ENCODE measurements at regions not wholly inside any gene's neighbourhood (a gene's known extent, or its start where the extent isn't known, plus 50 kb on each side); places are given as distances from the start of the nearest gene placed in this dataset.

GRCh38 chr3:28114893-28115292, 126.5 kb upstream of the CMC1 start:
- Histone ChIP-seq H3K9me3 (replicated peaks; ENCODE audit: control insufficient read depth, insufficient read depth, low read depth, low read length) (no peaks in the 10 kb centered on the region; the same call in none of the 2 replicates), H4K20me1 (replicated peaks; ENCODE audit: control insufficient read depth, insufficient read depth, low read length) (no peaks in the 10 kb centered on the region), H3K4me3 (no peak overlapping the region), H3K27me3 (ENCODE audit: control insufficient read depth in 2 of 2, insufficient read depth in 2 of 2, low read length in 2 of 2) (no peaks in the 10 kb centered on the region), H3K27ac (ENCODE audit: extremely low read depth, low read depth, low read length) (no peak overlapping the region), H3K4me2 (ENCODE audit: insufficient read depth, low read length) (no peak overlapping the region), H3K9ac (ENCODE audit: insufficient read depth in 1 of 2, low read depth in 2 of 2, low read length in 2 of 2) (no peak overlapping the region), H3K36me3 (ENCODE audit: control insufficient read depth, insufficient read depth, low read length) (no peaks in the 10 kb centered on the region), H3K4me1 (replicated peaks in 1 of 2; ENCODE audit: control insufficient read depth in 2 of 2, insufficient read depth in 2 of 2, low read length in 2 of 2) (no peaks in the 10 kb centered on the region), H2AFZ (ENCODE audit: low read depth, low read length) (no peak overlapping the region), H3K9me1 (ENCODE audit: control insufficient read depth, insufficient read depth, low read length) (no peaks in the 10 kb centered on the region), H3K79me2 (ENCODE audit: control insufficient read depth, insufficient read depth, low read length) (no peaks in the 10 kb centered on the region)
- intact Hi-C loops (cut with micrococcal nuclease), result no loop called here
- BruUV-seq (replicated peaks), result no TSS peak
- no peak for ATAC-seq
- FAIRE-seq, result no peak
- DNase-seq (ENCODE audit: extremely low read depth in 1 of 4, low spot score in 3 of 4), result no peak
- WGBS (ENCODE audit: insufficient coverage, low coverage, missing lambda C conversion rate), result 0% methylated on average over 4 of the region's 4 CpGs
- in situ Hi-C loops (cut with MboI), result no loop called here
- POLR2A ChIA-PET, result no interaction called here
- TF ChIP-seq, protein P1, sequence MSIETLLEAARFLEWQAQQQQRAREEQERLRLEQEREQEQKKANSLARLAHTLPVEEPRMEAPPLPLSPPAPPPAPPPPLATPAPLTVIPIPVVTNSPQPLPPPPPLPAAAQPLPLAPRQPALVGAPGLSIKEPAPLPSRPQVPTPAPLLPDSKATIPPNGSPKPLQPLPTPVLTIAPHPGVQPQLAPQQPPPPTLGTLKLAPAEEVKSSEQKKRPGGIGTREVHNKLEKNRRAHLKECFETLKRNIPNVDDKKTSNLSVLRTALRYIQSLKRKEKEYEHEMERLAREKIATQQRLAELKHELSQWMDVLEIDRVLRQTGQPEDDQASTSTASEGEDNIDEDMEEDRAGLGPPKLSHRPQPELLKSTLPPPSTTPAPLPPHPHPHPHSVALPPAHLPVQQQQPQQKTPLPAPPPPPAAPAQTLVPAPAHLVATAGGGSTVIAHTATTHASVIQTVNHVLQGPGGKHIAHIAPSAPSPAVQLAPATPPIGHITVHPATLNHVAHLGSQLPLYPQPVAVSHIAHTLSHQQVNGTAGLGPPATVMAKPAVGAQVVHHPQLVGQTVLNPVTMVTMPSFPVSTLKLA (conservative IDR thresholded peaks at IDR 0.05), result no peak
- TF ChIP-seq CHD2 (IDR thresholded peaks at IDR 0.05; ENCODE audit: low read depth, low read length), result no peak
- TF ChIP-seq ARID4B (CRISPR knock-in tag; IDR thresholded peaks at IDR 0.05), result no peak
- TF ChIP-seq, protein P2, sequence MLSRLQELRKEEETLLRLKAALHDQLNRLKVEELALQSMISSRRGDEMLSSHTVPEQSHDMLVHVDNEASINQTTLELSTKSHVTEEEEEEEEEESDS (CRISPR knock-in tag; IDR thresholded peaks at IDR 0.05), result no peak
- no peak for TF ChIP-seq SMARCE1 (IDR thresholded peaks at IDR 0.05)
- TF ChIP-seq HMG20B (CRISPR knock-in tag; IDR thresholded peaks at IDR 0.05), result no peak
- TF ChIP-seq ESRRA (IDR thresholded peaks at IDR 0.05; ENCODE audit: borderline replicate concordance, low read depth), result no peak
- TF ChIP-seq ZNF347 (CRISPR knock-in tag; IDR thresholded peaks at IDR 0.05; ENCODE audit: low read depth), result no peak
- no peak for TF ChIP-seq ZNF561 (CRISPR knock-in tag; conservative IDR thresholded peaks at IDR 0.05)
- TF ChIP-seq, protein P3, sequence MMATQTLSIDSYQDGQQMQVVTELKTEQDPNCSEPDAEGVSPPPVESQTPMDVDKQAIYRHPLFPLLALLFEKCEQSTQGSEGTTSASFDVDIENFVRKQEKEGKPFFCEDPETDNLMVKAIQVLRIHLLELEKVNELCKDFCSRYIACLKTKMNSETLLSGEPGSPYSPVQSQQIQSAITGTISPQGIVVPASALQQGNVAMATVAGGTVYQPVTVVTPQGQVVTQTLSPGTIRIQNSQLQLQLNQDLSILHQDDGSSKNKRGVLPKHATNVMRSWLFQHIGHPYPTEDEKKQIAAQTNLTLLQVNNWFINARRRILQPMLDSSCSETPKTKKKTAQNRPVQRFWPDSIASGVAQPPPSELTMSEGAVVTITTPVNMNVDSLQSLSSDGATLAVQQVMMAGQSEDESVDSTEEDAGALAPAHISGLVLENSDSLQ (IDR thresholded peaks at IDR 0.05), result no peak
- TF ChIP-seq SETDB1 (IDR thresholded peaks at IDR 0.05; ENCODE audit: low read length), result no peak
- no peak for TF ChIP-seq NFATC3 (IDR thresholded peaks at IDR 0.05)
- TF ChIP-seq PML (IDR thresholded peaks at IDR 0.05; ENCODE audit: low read length), result no peak
- CTCF ChIA-PET (ENCODE audit: low intra/inter-chr PET ratio), result no interaction called here

Measured in K562 (cell line).